Smooth muscle cell of the brain vasculature (primary cell): ENCODE measurements at regions not wholly inside any gene's neighbourhood (a gene's known extent, or its start where the extent isn't known, plus 50 kb on each side); places are given as distances from the start of the nearest gene placed in this dataset.

Experiments
- DNase-seq: peaks from one replicate; pipeline ENCODE4 v3.0.0-alpha.2; 2012; ENCODE audit warnings: low read depth, low spot score

GRCh38 chr15:62469478-62469873 is 304.4 kb upstream of the C2CD4B start:
- DNase-seq = no peak

- DNase-seq = no peak
These were observed 305.0 kb upstream of the C2CD4B start for GRCh38 chr15:62469874-62470688.

- no peak for DNase-seq
These were observed 307.7 kb upstream of the C2CD4B start for GRCh38 chr15:62472616-62473299.

- no peak for DNase-seq
These were observed 309.1 kb upstream of the C2CD4B start for GRCh38 chr15:62474021-62474770.

GRCh38 chr15:62474771-62475124 is 309.7 kb upstream of the C2CD4B start:
- DNase-seq = no peak

GRCh38 chr15:62475591-62475990 is 310.5 kb upstream of the C2CD4B start:
- DNase-seq = no peak

- no peak for DNase-seq
These were observed 311.1 kb upstream of the C2CD4B start for GRCh38 chr15:62476163-62476562.

GRCh38 chr15:62477929-62478328 is 312.8 kb upstream of the C2CD4B start:
- no peak for DNase-seq

GRCh38 chr15:62482785-62483429 is 317.8 kb upstream of the C2CD4B start:
- no peak for DNase-seq

- no peak for DNase-seq
These were observed 318.7 kb upstream of the C2CD4B start for GRCh38 chr15:62483814-62484213.

GRCh38 chr15:62485170-62485720 is 320.2 kb upstream of the C2CD4B start:
- no peak for DNase-seq

- DNase-seq = no peak
These were observed 321.0 kb upstream of the C2CD4B start for GRCh38 chr15:62486041-62486440.

- DNase-seq = no peak
These were observed 323.3 kb upstream of the C2CD4B start for GRCh38 chr15:62488387-62488786.

- DNase-seq = no peak
These were observed 326.6 kb upstream of the C2CD4B start for GRCh38 chr15:62491642-62492041.

GRCh38 chr15:62492900-62493299 is 327.8 kb upstream of the C2CD4B start:
- DNase-seq = no peak

GRCh38 chr15:62494197-62494596 is 329.1 kb upstream of the C2CD4B start:
- no peak for DNase-seq

GRCh38 chr15:62495670-62496614 is 330.9 kb upstream of the C2CD4B start:
- no peak for DNase-seq

- DNase-seq = no peak
These were observed 332.3 kb upstream of the C2CD4B start for GRCh38 chr15:62497356-62497755.

- no peak for DNase-seq
These were observed 333.2 kb upstream of the C2CD4B start for GRCh38 chr15:62498278-62498677.

GRCh38 chr15:62498712-62499111 is 333.6 kb upstream of the C2CD4B start:
- DNase-seq = no peak

GRCh38 chr15:62500325-62500724 is 335.2 kb upstream of the C2CD4B start:
- DNase-seq = no peak
